Transverse colon (tissue), 4 donors: ENCODE measurements at regions not wholly inside any gene's neighbourhood (a gene's known extent, or its start where the extent isn't known, plus 50 kb on each side); places are given as distances from the start of the nearest gene placed in this dataset.

ENCODE experiments used
- CTCF ChIP-seq, 5 experiments: fragments of 200-600 bp in 3 of 5; fragments of 450-650 bp in 2 of 5; sonication (generic) in 3 of 5; IDR thresholded peaks; 1 replicate in 2 of 5; 2 replicates in 3 of 5; pipeline ENCODE4 v1.5.1; 2016 to 2017; ENCODE audit warnings: antibody characterized with exemption in 5 of 5, inconsistent platforms in 3 of 5, mild to moderate bottlenecking in 2 of 5, moderate library complexity in 1 of 5
- EP300 ChIP-seq: sonication (generic); formaldehyde crosslinking; IDR thresholded peaks from one replicate; pipeline ENCODE4 v1.6.1; 2017; ENCODE audit warnings: antibody characterized with exemption, low read depth
- POLR2A ChIP-seq: fragments of 450-650 bp; IDR thresholded peaks from one replicate; pipeline ENCODE4 v1.6.1; 2016; ENCODE audit warnings: antibody characterized with exemption, mild to moderate bottlenecking, moderate library complexity
- POLR2AphosphoS5 ChIP-seq, 3 donors: sonication (generic); formaldehyde crosslinking; IDR thresholded peaks; one replicate each; pipeline ENCODE4 v1.6.1; 2016; ENCODE audit warnings: antibody characterized with exemption in 3 of 3

- TF ChIP-seq CTCF (IDR thresholded peaks at IDR 0.05) (no peak), POLR2A (no peak), EP300 (no peak), POLR2AphosphoS5 (IDR thresholded peaks at IDR 0.05) (no peak)
Measured at GRCh38 chr6:48037946-48038345, 73.1 kb downstream of the PTCHD4 start.
